D341Med (cell line): ENCODE measurements at regions not wholly inside any gene's neighbourhood (a gene's known extent, or its start where the extent isn't known, plus 50 kb on each side); places are given as distances from the start of the nearest gene placed in this dataset.
A peak's percentile ranks its signal among the peaks of the same experiment; 100 is the strongest.

Experiments
- DNase-seq: peaks from one replicate; pipeline ENCODE4 v3.0.0; 2012; ENCODE audit warnings: low spot score

DNA sequence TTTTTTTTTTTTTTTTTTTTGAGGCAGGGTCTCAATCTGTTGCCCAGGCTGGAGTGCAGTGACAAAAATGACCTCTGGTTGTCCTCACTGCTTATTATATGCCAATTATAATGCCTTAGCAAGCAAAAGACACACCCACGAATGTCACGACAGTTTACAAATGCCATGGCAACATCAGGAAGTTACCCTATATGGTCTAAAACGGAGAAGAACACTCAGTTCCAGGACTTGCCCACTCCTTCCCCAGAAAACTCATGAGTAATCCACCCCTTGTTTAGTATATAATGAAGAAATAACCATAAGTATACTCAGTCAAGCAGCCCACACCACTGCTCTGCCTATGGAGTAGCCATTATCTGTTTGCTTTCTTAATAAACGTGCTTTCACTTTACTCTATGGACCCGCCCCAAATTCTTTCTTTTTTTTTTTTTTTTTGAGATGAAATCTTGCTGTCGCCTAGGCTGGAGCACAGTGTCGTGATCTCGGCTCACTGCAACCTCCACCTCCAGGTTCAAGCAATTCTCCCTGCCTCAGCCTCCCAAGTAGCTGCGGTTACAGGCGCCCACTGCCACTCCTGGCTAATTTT, 106.2 kb downstream of the SMIM20 start:
- DNase-seq, result no peak

GRCh38 chr4:26020881-26021280, 106.9 kb downstream of the SMIM20 start:
- no peak for DNase-seq

DNA sequence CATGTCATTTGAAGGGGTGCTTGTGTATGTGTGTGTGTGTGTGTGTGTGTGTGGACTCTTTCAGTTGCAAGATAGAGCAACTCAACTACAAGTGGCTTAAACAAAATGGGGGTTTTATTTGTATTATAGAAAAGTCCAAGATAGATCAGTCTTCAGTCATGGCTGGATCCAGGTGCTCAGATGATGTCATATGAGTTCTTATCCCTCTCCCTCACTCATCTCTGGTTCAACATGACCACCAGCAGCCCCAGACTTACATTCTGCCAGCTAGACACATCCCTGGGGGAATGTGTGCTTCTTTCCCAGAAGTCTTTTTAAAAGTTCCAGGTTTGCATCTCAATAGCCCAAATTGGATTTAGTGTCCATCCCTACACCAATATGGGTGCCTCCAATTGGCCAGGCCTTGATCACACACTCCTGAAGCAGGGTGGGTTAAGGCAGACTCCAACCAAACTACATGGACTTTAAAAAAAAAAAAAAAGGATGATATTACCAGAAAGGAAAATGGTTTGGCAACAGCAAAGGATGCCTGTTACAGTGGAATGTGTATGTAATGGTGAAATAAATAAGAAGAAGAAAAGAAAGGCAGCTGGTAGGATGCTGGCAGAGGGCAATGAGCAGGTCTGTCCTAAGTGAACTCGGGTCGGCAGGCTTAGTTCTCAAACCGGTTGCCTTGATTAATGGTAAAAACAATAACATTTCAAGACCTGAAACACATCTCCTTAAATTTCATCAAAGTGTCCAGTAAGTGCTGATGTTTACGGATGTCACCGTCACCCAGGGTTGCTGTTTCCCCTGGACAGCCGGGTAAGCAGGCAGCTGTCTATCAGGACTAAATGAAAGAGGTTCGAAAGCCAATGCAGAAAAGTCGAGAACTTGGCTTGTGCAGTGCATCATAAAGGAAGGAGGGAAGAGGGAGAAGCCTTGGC, 107.7 kb downstream of the SMIM20 start:
- no peak for DNase-seq

DNA sequence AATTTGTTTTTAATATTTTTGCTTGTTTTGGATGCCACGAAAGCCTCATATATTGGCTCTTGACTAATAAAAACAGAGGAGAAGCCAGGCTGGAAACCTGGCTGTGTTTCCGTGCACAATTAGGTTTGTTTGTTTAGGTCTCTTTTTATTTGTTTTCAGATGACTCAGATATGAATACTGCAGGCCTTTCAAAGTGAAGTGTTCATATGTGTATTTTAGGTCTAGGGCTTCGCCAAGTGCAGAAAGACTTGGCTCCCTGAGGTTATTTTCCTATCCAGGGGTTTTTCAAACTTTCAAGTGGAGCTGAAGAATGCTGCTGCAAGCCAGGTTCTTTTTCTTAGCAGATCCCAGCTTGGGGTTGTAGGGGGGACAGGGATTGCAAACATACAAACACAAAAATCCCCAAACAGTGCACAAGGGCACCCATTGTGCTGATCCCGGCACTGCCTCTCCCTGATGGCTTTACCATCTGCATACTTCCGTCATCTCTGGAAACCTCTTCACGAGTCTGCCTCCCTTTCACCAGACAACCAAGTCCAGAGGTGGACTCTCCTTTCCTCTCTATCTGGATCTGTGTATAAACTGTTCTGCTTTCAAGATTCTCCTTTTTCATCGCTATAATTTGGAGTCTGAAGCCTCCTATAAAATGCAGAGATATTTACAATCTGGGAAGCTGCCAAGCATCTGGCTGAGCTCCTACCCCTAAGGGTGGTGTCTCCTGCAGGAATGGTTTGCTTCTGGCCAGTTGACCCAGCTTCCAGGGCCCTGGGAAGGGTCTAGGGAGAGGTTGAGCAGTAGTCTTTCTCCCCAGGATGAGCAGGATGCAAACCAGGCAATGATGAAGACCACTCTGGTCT, 108.6 kb downstream of the SMIM20 start:
- no peak for DNase-seq

DNA sequence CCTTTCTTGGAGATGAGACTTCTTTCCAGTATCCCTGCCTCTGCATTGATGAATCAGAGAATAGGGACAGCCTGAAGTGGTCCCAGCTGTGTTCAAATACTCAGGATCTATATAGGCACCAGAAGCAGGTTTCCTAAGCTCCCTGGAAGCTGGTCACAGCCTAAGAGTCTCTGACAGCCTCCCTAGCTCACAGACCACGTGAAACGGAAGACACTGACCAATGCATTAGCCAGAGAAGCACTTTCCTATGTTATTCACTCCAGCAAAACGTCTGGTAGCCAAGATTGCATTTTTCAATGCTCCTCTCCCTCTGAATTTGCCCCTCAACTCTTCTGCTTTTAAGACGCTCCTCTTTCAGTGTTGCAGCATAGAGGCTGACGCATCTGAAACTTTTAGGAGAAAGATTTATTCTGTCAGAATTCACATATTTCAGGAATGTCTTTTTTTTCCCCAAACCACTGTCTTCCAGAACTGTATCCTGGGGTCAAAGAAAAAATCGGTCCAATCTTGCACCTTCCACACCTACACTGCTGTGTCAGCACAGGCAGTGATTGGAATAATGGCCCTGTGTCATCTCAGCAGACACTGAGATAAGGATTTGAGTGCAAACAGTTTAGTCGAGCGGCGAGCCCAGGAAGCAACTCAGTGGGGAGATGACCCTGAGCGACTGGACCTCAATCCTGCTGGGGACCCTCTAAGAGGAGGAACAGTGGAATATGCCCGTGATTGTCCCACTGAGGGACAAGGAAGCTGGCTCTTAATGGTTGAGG, 109.4 kb downstream of the SMIM20 start:
- DNase-seq, result no peak

DNA sequence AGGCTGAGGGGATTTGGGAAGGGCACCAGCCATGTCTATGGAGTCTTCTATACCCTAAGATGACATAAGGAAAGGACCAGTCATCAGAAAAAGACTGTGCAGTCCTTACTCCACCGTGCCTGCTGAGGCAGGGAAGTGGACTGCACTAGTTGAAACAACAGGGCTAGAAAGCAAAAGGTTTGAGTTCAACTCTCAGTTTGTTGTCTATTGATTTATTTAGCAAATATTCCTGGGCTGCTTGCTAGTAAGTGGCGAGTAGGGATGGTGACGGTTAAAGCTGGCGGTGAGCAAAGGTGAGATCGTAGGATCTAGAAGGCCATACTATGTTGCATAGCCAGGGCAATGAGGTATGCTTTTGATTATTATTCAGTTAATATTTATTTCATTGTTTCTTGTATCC, 110.1 kb downstream of the SMIM20 start:
- DNase-seq, result no peak

DNA sequence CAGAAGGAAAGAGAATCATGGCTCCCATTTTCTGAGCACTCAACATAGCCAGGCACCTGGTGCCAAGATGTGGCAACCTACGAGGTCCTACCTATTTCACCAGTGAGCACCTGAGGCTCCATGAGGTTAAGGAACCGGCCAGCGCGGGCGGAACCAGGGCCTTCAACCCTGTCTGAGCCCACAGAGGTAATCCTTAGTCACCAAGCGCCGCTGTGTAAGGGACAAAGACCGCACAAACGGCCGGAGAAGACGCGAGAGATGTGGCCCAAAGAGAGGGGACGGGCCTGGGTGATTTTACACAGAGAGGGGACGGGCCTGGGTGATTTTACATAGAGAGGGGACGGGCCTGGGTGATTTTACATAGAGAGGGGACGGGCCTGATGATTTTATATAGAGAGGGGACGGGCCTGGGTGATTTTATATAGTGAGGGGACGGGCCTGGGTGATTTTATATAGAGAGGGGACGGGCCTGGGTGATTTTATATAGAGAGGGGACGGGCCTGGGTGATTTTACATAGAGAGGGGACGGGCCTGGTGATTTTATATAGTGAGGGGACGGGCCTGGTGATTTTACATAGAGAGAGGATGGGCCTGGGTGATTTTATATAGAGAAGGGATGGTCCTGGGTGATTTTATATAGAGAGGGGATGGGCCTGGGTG, 114.2 kb downstream of the SMIM20 start:
- no peak for DNase-seq

- DNase-seq, result peak; percentile 86
These were observed 115.0 kb downstream of the SMIM20 start for GRCh38 chr4:26028793-26029567.

DNA sequence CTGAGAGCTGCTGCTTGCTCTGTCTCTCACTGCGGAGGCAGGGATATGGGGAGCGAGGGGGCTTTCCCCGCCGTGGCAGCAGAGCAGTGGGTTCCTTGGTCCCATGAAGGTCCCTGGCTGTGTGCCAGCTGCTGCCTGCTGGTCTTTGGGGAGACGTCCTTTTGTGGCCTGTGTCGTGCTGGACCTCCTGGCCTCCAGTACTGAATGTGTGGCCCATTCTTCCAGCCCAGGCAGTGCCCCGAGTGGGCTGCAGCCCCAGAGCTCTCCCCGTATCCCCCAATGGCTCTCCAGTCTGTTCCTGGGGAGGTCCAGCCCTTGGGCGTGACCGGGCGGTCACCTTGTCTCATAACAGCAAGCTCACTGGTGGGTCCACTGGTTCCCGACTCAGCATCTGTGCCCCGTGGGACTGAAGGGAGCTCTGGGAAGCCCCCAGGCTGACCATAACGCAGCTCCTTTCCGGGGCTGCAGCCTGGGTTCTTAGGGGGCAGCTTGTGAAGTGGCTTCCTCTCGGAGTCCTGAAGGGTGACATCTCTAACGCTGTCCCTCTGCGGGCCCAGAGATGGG, 115.6 kb downstream of the SMIM20 start:
- no peak for DNase-seq

DNA sequence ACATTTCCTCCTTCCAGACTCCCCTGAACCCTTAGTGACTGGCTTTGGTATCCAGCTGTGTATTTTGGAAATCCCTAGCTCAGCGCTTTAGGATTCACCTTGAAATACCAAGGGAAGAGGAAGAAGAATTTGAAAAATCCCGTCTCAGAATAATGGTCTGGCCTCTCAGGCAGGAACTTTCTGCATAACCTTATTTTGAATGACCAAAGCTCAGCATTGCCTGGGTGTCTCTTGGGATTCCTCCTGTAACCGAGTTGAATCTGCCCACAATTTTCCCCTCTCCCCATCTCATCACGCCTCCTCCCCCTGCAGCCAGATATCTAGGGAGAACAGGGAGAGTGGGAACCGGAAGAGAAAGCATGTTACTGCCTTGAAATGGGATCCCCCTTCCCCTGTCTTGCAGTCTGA, 116.2 kb downstream of the SMIM20 start:
- no peak for DNase-seq

GRCh38 chr4:26030780-26031179, 116.8 kb downstream of the SMIM20 start:
- DNase-seq, result no peak

- no peak for DNase-seq
These were observed 117.7 kb downstream of the SMIM20 start for GRCh38 chr4:26031704-26032103.

GRCh38 chr4:26032142-26032541, 118.1 kb downstream of the SMIM20 start:
- DNase-seq, result no peak

- DNase-seq, result no peak
These were observed 118.8 kb downstream of the SMIM20 start for GRCh38 chr4:26032630-26033317.

DNA sequence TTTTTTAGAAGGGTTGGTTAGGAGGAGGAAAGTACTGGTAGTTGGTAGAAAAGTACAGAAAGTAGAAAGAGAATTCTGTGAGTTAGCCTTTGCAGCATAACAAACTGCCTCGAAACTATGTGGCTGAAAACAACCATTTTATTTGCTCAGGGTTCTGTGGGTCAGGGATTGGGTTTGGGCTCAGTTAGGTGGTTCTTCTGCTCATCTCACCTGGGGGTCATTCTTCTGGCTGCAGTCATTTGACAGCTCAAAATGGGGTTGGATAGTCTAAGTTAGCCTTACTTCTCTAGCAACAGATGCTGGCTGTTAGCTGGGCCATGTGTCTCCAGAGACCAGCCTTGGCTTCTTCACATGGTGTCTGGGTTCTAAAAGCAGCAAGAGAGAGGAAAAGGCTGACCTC, 119.4 kb downstream of the SMIM20 start:
- DNase-seq, result no peak

- no peak for DNase-seq
These were observed 120.8 kb downstream of the SMIM20 start for GRCh38 chr4:26034849-26035248.

DNA sequence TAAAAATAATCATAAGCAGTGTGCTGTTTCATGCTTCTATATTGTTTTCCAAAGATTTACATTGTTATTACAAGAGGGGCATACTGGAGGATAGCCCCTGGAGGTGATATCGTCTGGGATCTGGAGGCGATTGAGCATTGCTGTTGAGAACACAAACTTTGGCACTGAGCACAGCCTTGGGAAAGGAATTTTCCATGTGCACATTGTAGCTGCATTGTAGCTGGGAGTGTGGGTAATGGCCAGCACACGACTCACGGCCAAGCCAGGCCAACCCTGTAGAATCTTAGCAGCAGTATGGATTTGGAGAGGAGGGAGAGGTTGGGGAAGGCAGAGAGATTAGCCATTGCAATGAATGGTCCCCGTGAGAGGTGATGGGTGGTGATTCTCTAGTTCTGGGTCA, 121.9 kb downstream of the SMIM20 start:
- DNase-seq, result no peak

DNA sequence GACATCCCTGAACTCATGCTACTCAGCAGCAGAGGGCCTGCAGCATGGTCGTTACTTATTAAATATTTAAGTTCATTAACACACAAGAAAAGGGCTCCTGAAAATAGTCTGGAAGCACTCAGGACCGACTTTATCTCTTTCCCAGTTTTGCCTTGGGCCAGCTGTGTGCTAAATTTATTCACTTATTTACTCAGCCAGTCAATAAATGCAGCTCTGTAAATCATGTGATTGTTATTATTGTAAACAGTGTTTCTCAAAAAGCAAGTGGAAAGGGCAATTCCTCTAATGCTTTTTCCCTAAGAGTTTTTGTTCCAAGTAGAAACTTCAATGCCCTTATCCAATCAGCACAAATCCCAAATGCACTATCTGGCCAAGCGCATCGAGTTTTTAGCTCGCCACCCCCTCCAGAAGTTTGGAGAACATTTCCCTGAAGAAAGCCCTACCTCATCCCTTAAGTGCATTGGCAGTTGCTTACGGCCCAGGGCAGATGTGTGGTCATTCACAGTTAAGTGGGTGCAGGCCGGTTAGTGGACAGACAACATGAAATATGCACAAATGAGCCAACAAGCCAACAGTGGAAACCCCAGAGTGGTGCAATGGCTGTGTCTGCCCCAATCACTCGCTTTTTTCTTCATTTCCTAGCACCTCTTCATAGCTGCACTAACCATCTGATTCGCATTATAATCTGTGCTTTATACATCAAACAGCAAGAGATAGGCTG, 125.8 kb downstream of the SMIM20 start:
- no peak for DNase-seq

GRCh38 chr4:26044524-26044923, 130.5 kb downstream of the SMIM20 start:
- DNase-seq, result no peak
